ENCODE measurements at regions not wholly inside any gene's neighbourhood (a gene's known extent, or its start where the extent isn't known, plus 50 kb on each side); places are given as distances from the start of the nearest gene placed in this dataset.
A peak's percentile ranks its signal among the peaks of the same experiment; 100 is the strongest.

GRCh38 chr7:38328814-38329213 lies 55.4 kb upstream of the TARP start:
- no peaks in the 10 kb centered on the region for H3K9me3 ChIP-seq (ENCODE audit: low read depth)

GRCh38 chr7:38327637-38328036 lies 54.2 kb upstream of the TARP start:
- Histone ChIP-seq H3K27me3 (replicated peaks; ENCODE audit: insufficient read depth) (no peaks in the 10 kb centered on the region), H3K4me2 (ENCODE audit: unreplicated experiment) (peak overlapping the region; percentile 40), H3K9ac (no peak overlapping the region), H2AFZ (peak overlapping the region; percentile 43; the same call in 1 of the 2 replicates), H3F3A (ENCODE audit: insufficient read depth) (peaks cover 16% of the 10 kb centered on the region), H3K36me3 (ENCODE audit: low read depth) (no peaks in the 10 kb centered on the region), H4K20me1 (ENCODE audit: insufficient read depth) (no peaks in the 10 kb centered on the region), H3K4me3 (no peak overlapping the region), H3K4me1 (ENCODE audit: insufficient read depth) (peaks cover 24% of the 10 kb centered on the region), H3K9me3 (ENCODE audit: low read depth) (no peaks in the 10 kb centered on the region), H3K27ac (no peak overlapping the region), H3K9me2 (ENCODE audit: insufficient read depth) (no peaks in the 10 kb centered on the region), H3K79me2 (ENCODE audit: insufficient read depth) (no peaks in the 10 kb centered on the region)
- TF ChIP-seq EZH2phosphoT487 (IDR thresholded peaks at IDR 0.05; ENCODE audit: insufficient read depth, low read depth) = no peak
- no peak for TF ChIP-seq EZH2 (IDR thresholded peaks at IDR 0.05; ENCODE audit: insufficient read depth, poor library complexity, severe bottlenecking)
- in situ Hi-C loops (cut with MboI) = loop anchor here (25.0 kb wide), 1 partner anchor 415 kb away; the partner anchor contains the start of genes EPDR1 and SFRP4
- peak; percentile 35 for DNase-seq
- 13 to 18% methylated on average over 3 of the region's 3 CpGs for WGBS, 2 experiments (ENCODE audit: low coverage in 1 of 2, low lambda C conversion rate in 2 of 2, missing lambda C conversion rate in 2 of 2)

More at GRCh38 chr7:38328814-38329213, 55.4 kb upstream of the TARP start:
- H3K27me3 ChIP-seq (replicated peaks; ENCODE audit: insufficient read depth) = no peaks in the 10 kb centered on the region
- no peaks in the 10 kb centered on the region for H4K20me1 ChIP-seq (ENCODE audit: insufficient read depth)
- in situ Hi-C loops (cut with MboI) = loop anchor here (25.0 kb wide), 1 partner anchor 417 kb away; the partner anchor contains the start of genes EPDR1 and SFRP4
- no peak overlapping the region for H3K9ac ChIP-seq
- H3F3A ChIP-seq (ENCODE audit: insufficient read depth) = peaks cover 7% of the 10 kb centered on the region
- 44 to 59% methylated on average over 3 of the region's 3 CpGs for WGBS, 2 experiments (ENCODE audit: low coverage in 1 of 2, low lambda C conversion rate in 2 of 2, missing lambda C conversion rate in 2 of 2)
- H3K4me1 ChIP-seq (ENCODE audit: insufficient read depth) = peaks cover 13% of the 10 kb centered on the region
- no peak overlapping the region for H3K4me3 ChIP-seq
- H3K9me2 ChIP-seq (ENCODE audit: insufficient read depth) = no peaks in the 10 kb centered on the region
- H2AFZ ChIP-seq = no peak overlapping the region
- DNase-seq = no peak
- no peak overlapping the region for H3K27ac ChIP-seq
- TF ChIP-seq EZH2phosphoT487 (IDR thresholded peaks at IDR 0.05; ENCODE audit: insufficient read depth, low read depth) (no peak), EZH2 (IDR thresholded peaks at IDR 0.05; ENCODE audit: insufficient read depth, poor library complexity, severe bottlenecking) (no peak)
- no peaks in the 10 kb centered on the region for H3K36me3 ChIP-seq (ENCODE audit: low read depth)
- no peak overlapping the region for H3K4me2 ChIP-seq (ENCODE audit: unreplicated experiment)
- H3K79me2 ChIP-seq (ENCODE audit: insufficient read depth) = no peaks in the 10 kb centered on the region
